IPS-15b (cell line): ENCODE measurements at regions not wholly inside any gene's neighbourhood (a gene's known extent, or its start where the extent isn't known, plus 50 kb on each side); places are given as distances from the start of the nearest gene placed in this dataset.
"Not testable (repeated sequence)": the region's sequence is repeated elsewhere in the genome, so short reads cannot be mapped to it uniquely, and the experiment has no call there.

ENCODE experiments used
- H3K27me3 ChIP-seq: one replicate; pipeline ENCODE4 v1.6.1; 2013; ENCODE audit warnings: low read length; ENCODE audit not compliant: control insufficient read depth, insufficient read depth
- H3K36me3 ChIP-seq: one replicate; pipeline ENCODE4 v1.6.1; 2013; ENCODE audit warnings: low read length; ENCODE audit not compliant: control insufficient read depth, insufficient read depth
- H3K4me1 ChIP-seq: one replicate; pipeline ENCODE4 v1.6.1; 2013; ENCODE audit warnings: mild to moderate bottlenecking, low read length; ENCODE audit not compliant: control insufficient read depth, insufficient read depth
- H3K4me3 ChIP-seq: one replicate; pipeline ENCODE4 v1.5.1; 2013; ENCODE audit warnings: low read depth, low read length
- H3K9ac ChIP-seq: one replicate; pipeline ENCODE4 v1.6.1; 2013; ENCODE audit warnings: low read depth, mild to moderate bottlenecking, low read length
- H3K9me3 ChIP-seq: one replicate; pipeline ENCODE4 v1.6.1; 2013; ENCODE audit warnings: mild to moderate bottlenecking, low read length; ENCODE audit not compliant: control insufficient read depth, insufficient read depth

DNA sequence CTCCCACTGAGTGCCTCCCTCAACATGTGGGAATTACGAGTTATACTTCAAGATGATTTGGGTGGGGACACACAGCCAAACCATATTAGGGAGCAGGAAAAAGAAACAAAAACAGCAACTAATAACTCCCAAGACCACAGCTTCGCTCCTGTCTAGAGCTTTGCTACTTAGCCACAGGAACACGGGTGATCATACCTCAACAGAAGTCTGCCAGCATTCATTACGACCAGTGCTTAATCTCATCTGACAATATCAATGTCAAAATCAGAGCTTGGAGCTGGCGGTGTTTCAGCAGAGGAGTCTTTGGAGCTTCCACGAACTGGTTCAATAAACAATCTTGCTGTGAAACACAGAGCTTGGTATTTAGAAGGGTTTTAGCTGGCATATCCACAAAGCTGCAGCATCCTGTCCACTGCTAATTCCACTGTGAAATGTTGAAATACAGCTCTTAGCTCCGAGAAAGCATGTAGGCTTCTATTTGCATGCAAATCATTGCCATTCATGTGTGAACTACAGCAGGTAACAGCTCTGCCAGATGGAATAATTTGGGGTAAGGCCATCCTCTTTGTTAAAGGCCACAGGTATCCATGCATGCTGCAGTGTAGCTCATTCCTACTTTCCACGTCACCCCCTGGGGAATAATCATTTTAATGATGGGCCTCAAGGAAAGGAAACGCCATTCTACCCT, 128.4 kb upstream of the GOT2 start:
- H3K9ac ChIP-seq: no peak overlapping the region
- no peaks in the 10 kb centered on the region for H3K27me3 ChIP-seq
- no peaks in the 10 kb centered on the region for H3K9me3 ChIP-seq
- no peaks in the 10 kb centered on the region for H3K36me3 ChIP-seq
- peaks cover 17% of the 10 kb centered on the region for H3K4me1 ChIP-seq
- no peak overlapping the region for H3K4me3 ChIP-seq

DNA sequence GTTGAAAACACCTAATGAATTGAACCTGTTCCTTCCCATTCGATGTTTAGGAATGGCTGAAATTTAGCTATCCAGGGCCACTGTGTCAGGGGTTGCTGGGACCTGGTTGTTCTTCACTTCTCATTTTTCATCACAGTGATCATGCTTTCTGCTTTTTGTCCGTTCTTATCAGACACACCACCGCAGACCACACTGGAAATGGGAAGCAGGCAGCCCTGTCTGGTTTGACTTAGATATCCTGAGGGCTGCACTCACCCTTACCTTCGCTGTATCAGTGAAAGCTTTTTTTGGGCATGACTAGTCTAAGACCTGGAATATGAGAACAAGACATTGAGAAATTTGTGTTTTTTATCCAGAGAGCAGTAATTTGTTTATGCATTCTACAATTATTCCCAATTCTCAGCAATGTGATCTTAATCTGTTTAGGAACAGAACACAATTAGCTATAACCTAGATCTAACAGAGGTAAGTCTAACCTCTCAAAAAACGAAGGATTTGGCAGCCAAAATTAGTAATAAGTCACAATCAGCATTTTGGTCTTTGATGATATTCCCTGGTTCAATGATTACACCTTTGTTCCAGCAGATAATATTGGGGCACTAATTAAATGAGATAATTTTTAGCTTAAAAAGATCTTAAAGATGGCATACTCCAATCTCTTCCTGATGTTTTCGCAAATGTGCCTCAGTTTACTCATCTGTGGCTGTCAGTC, 126.0 kb upstream of the GOT2 start:
- Histone ChIP-seq H3K9ac (no peak overlapping the region), H3K4me3 (no peak overlapping the region), H3K36me3 (no peaks in the 10 kb centered on the region), H3K4me1 (peaks cover 17% of the 10 kb centered on the region), H3K27me3 (no peaks in the 10 kb centered on the region), H3K9me3 (no peaks in the 10 kb centered on the region)

DNA sequence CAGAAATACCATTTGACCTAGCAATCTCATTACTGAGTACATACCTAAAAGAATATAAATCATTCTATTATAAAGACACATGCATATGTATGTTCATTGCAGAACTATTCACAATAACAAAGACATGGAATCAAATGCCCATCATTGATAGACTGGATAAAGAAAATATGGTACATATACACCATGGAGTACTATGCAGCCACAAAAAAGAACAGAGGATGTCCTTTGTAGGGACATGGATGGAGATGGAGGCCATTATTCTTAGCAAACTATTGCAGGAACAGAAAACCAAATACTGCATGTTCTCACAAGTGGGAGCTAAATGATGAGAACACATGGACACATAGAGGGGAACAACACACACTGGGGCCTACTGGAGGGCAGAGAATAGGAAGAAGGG, 124.5 kb upstream of the GOT2 start:
- not testable (repeated sequence) for H3K27me3 ChIP-seq, H3K4me3 ChIP-seq, H3K9me3 ChIP-seq, H3K36me3 ChIP-seq, H3K9ac ChIP-seq
- peaks cover 13% of the 10 kb centered on the region for H3K4me1 ChIP-seq

DNA sequence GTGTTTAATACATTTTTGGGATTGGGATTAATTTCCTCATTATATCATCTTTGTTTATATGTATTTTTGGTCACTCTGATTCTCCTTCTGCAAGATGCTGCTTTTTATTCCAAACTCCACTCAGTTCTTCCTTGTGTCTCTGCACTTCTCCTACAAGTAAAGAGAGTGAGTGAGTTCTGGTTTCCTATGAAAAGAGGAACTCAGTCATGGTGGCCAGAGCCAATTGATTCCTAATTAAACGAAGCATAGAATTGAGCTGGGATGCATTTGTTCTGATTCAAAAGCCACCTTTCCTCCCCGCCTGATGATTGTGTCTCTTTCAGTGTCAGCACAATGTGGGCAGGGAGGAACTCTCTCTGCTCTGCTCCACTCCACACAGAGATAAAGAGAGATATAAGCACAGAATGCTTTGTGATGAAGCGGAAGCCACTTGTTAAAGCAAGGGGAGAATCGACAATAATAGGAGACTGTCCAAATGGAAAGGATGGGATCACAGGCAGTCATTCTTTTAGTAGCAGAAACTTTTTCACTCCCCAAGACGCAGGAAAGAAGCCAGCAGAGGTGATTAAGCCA, 121.3 kb upstream of the GOT2 start:
- Histone ChIP-seq H3K9me3 (no peaks in the 10 kb centered on the region), H3K4me3 (no peak overlapping the region), H3K9ac (no peak overlapping the region), H3K27me3 (no peaks in the 10 kb centered on the region), H3K36me3 (no peaks in the 10 kb centered on the region), H3K4me1 (no peaks in the 10 kb centered on the region)

DNA sequence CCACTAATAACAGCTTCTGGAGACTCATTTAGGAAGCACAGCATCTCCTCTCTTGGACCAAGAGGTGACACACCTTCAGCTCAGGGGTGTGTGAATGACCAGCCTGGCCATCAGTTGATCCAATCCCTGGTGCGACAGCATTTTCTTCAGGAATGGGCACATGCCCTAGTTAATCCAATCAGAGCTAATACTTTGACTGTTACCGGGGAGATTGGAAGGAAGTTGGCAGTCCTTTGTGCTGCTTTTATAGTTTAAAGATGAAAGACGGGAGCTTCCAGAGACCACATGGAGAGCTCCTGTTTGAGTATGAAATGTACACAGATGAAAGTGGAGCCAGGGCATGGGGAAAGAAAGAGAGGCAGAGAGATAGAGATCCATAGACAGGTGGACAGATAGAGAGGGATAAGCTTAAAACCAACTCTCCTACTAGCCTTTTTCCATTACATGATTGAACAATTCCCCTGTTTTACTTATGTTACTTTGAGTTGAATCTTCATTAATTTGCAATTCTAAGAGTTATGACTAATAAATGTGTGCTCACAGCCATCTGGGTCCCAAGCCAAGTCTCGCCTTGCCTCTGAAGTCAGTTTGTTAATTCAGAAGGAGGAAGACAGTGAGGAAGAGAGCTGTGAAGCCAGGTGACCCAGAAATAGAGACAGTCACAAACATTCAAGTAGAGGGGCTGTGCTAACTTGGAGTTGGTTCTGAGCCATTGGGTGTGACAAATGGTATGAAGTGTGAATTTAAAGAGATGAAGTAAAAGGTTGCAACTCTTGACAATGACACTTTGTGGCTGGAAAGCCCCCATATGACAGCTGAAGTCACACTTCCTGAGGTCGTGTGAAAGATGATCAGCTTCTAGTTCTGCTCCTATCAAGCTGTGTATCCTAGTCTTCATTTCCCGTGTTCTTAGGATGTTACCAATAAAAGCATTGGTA, 120.0 kb upstream of the GOT2 start:
- Histone ChIP-seq H3K36me3 (no peaks in the 10 kb centered on the region), H3K4me3 (no peak overlapping the region), H3K4me1 (no peaks in the 10 kb centered on the region), H3K9ac (no peak overlapping the region), H3K27me3 (no peaks in the 10 kb centered on the region), H3K9me3 (no peaks in the 10 kb centered on the region)

DNA sequence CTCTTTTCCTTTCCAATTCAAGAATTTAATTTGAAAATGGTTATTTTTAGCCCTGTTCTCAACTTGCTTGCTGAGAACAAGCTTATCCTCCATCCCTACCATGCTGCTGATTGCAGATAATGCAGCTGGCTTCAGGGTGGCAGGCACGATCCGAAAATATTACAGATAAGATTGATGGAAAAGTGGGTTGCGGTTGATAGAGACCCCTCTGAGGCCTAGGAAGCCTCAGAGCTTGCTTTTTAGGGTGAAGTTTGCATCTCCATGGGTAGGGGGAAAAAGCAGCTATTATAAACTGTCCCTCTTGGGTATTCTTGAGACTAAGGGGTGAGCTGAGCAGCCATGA, 116.5 kb upstream of the GOT2 start:
- Histone ChIP-seq H3K9ac (no peak overlapping the region), H3K4me3 (no peak overlapping the region), H3K27me3 (no peaks in the 10 kb centered on the region), H3K36me3 (no peaks in the 10 kb centered on the region), H3K9me3 (no peaks in the 10 kb centered on the region), H3K4me1 (no peaks in the 10 kb centered on the region)

DNA sequence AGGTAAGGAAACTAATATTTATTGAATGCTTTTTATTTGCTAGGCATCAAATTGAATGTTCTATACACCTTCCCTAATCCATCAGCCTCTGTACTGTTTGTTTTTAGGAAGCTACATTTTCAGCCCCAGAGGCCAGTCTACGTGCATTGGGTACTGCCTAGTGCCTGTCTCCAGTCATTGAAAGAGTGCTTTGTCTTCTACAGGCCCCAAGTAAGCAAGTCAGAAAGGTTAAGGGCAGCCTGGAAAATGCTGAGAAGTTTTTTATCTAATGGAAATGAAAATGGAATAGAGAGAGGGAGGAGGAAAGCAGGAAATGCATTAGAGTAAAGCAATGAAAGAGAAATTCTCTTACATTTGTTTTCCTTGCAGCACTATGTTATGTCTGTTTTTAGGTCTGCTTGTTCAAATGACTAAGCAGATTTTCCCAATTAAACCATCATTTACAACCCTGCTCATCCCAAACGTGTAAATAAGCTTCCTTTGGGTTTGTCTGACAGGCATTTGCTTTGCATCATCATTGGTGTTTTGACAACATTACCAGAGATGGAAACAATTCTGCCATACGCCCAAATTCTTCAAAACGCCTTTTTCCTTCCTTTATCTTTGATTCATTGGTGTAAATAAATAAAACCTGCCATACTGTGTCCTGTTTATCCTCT, 116.0 kb upstream of the GOT2 start:
- H3K4me1 ChIP-seq: no peaks in the 10 kb centered on the region
- H3K4me3 ChIP-seq: no peak overlapping the region
- no peaks in the 10 kb centered on the region for H3K27me3 ChIP-seq
- no peak overlapping the region for H3K9ac ChIP-seq
- H3K36me3 ChIP-seq: no peaks in the 10 kb centered on the region
- H3K9me3 ChIP-seq: no peaks in the 10 kb centered on the region

DNA sequence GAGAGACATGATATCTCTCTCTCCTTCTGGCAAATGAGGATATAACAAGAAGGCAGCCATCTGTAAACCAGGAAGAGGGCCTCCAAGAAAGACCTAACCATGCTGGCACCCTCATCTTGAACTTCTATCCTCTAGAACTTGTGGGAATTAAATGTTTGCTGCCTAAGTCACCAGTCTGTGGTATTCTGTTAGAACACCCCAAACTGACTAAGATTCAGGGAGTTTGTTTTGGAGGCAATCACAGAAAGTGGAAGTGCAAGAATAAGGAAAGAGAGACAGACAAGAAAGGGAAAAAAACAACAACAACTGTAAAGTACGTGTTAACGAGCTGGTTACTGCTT, 114.5 kb upstream of the GOT2 start:
- no peaks in the 10 kb centered on the region for H3K4me1 ChIP-seq
- H3K9me3 ChIP-seq: no peaks in the 10 kb centered on the region
- no peak overlapping the region for H3K4me3 ChIP-seq
- H3K27me3 ChIP-seq: no peaks in the 10 kb centered on the region
- no peak overlapping the region for H3K9ac ChIP-seq
- H3K36me3 ChIP-seq: no peaks in the 10 kb centered on the region

DNA sequence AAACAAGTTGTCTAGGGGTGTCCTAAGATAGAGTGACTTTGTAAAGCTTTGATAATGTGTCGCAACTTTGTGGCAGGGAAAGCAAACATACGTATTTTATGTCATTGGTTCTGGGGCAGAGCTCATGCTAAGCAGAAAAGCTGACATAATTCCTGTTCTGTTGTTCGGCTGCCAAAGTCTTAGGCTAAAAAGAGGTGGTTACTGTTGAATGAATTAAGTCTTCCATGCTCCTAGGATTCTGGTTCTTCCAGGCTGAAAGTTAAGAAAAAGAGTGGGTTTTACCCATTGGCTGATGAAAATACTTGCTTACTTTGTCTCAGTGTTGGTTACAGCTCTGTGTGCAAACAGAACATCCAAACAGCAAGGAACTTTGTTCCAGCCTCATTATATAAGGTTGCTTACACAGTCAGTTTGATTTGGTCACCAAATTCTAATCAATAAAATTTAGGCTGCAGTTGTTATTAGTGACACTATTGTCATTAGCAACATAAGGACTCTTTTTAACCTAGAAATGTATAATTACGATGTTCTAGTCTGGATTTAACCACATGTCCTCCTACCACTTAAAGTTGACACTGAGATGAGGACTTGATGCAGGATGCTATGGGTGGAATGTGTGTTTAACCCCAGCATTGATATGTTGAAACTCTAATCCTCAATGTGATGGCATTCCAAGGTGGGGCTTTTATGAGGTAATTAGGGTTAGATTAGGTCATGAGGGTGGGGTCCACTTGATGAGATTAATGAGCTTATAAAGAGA, 114.0 kb upstream of the GOT2 start:
- Histone ChIP-seq H3K4me1 (no peaks in the 10 kb centered on the region), H3K9me3 (no peaks in the 10 kb centered on the region), H3K9ac (no peak overlapping the region), H3K27me3 (no peaks in the 10 kb centered on the region), H3K36me3 (no peaks in the 10 kb centered on the region), H3K4me3 (no peak overlapping the region)

DNA sequence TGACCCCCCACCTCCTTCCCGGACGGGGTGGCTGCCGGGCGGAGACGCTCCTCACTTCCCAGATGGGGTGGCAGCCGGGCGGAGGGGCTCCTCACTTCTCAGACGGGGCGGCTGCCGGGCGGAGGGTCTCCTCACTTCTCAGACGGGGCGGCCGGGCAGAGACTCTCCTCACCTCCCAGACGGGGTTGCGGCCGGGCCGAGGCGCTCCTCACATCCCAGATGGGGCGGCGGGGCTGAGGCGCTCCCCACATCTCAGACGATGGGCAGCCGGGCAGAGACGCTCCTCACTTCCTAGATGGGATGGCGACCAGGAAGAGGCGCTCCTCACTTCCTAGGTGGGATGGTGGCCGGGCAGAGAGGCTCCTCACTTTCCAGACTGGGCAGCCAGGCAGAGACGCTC, 112.1 kb upstream of the GOT2 start:
- not testable (repeated sequence) for H3K4me3 ChIP-seq, H3K4me1 ChIP-seq, H3K9me3 ChIP-seq, H3K36me3 ChIP-seq, H3K27me3 ChIP-seq, H3K9ac ChIP-seq

DNA sequence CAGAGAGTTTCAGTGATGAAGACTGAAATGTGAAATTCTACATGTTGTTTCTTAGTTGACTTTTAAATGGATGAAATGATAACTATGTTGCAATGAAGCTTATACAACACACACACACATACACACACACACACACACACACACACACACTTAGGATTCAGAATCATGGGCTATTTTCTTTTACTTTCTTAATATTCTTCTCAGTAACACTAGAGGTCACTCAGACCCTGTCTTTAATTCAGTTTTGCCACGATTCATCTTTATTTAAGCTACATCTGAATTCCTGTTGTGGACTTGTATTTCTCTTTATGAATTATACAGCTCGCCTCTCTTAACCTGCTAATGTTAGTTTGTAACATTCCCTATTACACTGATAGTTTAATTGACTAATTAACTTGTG, 109.6 kb upstream of the GOT2 start:
- H3K4me1 ChIP-seq: no peaks in the 10 kb centered on the region
- H3K9me3 ChIP-seq: no peaks in the 10 kb centered on the region
- H3K4me3 ChIP-seq: no peak overlapping the region
- H3K27me3 ChIP-seq: no peaks in the 10 kb centered on the region
- H3K9ac ChIP-seq: no peak overlapping the region
- no peaks in the 10 kb centered on the region for H3K36me3 ChIP-seq
